Osteoblast (primary cell): ENCODE measurements at regions not wholly inside any gene's neighbourhood (a gene's known extent, or its start where the extent isn't known, plus 50 kb on each side); places are given as distances from the start of the nearest gene placed in this dataset.

ENCODE experiments used
- DNase-seq: peaks from one replicate; pipeline ENCODE4 v3.0.0; 2011; ENCODE audit warnings: low spot score, mixed read lengths; ENCODE audit not compliant: insufficient read length; ENCODE audit errors: missing footprints
- H2AFZ ChIP-seq: 2 replicates; pipeline ENCODE4 v1.6.0; 2011; ENCODE audit warnings: mild to moderate bottlenecking, low read length
- H3K27ac ChIP-seq: 2 replicates; pipeline ENCODE4 v1.5.1; 2011; ENCODE audit warnings: mild to moderate bottlenecking, low read depth, low read length, moderate library complexity
- H3K27me3 ChIP-seq: 2 replicates; pipeline ENCODE4 v1.6.0; 2012; ENCODE audit warnings: mild to moderate bottlenecking, control low read depth, inconsistent platforms, low read length, moderate library complexity; ENCODE audit not compliant: insufficient read depth
- H3K36me3 ChIP-seq: 2 replicates; pipeline ENCODE4 v1.5.1; 2011; ENCODE audit warnings: mild to moderate bottlenecking, low read length, control low read depth, moderate library complexity; ENCODE audit not compliant: insufficient read depth
- H3K4me1 ChIP-seq: 2 replicates; pipeline ENCODE4 v1.5.1; 2011; ENCODE audit warnings: mild to moderate bottlenecking, low read length, control low read depth, moderate library complexity; ENCODE audit not compliant: insufficient read depth
- H3K4me2 ChIP-seq: 2 replicates; pipeline ENCODE4 v1.6.0; 2011; ENCODE audit warnings: mild to moderate bottlenecking, low read length; ENCODE audit not compliant: insufficient read depth
- H3K4me3 ChIP-seq: fragments of 200-600 bp; sonication (generic); 3 replicates; pipeline ENCODE4 v1.5.1; 2012; ENCODE audit warnings: mild to moderate bottlenecking, low read length, inconsistent platforms; ENCODE audit not compliant: insufficient read depth
- H3K79me2 ChIP-seq: 2 replicates; pipeline ENCODE4 v1.6.0; 2012; ENCODE audit warnings: mild to moderate bottlenecking, low read length, control low read depth, inconsistent platforms; ENCODE audit not compliant: insufficient read depth
- H3K9me3 ChIP-seq: 2 replicates; pipeline ENCODE4 v1.5.1; 2011; ENCODE audit warnings: low read depth, low read length, control low read depth
- H4K20me1 ChIP-seq: 2 replicates; pipeline ENCODE4 v1.6.0; 2012; ENCODE audit warnings: mild to moderate bottlenecking, low read length, control low read depth; ENCODE audit not compliant: insufficient read depth
- CTCF ChIP-seq: IDR thresholded peaks from 2 replicates; pipeline ENCODE4 v1.5.1; 2011; ENCODE audit warnings: mild to moderate bottlenecking, low read depth, low read length, moderate library complexity; ENCODE audit errors: extremely low read depth

DNA sequence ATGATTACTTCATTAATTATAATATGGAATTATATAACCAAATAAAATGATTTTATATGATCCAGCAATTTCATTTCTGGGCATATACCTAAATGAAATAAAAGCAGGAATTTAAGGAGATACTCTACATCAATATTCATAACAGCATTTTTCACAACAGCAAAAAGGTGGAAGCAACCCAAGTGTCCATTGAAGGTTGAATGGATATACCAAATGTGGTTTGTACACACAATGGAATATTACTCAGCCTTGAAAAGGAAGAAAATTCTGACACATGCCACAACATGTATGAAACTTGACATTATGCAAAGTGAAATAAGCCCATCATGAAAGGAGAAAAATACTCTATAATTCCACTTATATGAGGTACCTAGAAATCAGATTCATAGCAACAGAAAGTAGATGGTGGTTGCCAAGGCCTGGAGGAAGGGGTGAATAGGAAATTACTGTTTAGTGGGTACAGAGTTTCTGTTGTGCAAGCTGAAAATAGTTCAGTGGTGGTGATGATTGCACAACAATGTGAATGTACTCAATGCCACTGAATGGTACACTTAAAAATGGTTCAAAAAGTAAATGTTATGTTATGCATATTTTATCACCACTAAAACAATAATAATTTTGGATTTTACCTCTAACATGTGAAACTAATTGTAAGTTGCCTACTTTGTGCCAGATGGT, 471.5 kb downstream of the SPRY1 start:
- no peak for DNase-seq
- Histone ChIP-seq H3K79me2 (no peaks in the 10 kb centered on the region), H3K27me3 (no peaks in the 10 kb centered on the region), H3K9me3 (no peaks in the 10 kb centered on the region), H2AFZ (no peak overlapping the region), H3K4me2 (no peak overlapping the region), H3K36me3 (no peaks in the 10 kb centered on the region), H3K4me1 (no peaks in the 10 kb centered on the region), H3K4me3 (no peak overlapping the region), H3K27ac (no peak overlapping the region), H4K20me1 (no peaks in the 10 kb centered on the region)
- no peak for TF ChIP-seq CTCF

- no peak for TF ChIP-seq CTCF
- Histone ChIP-seq H3K4me2 (no peak overlapping the region), H4K20me1 (no peaks in the 10 kb centered on the region), H3K4me3 (no peak overlapping the region), H3K27me3 (no peaks in the 10 kb centered on the region), H3K4me1 (no peaks in the 10 kb centered on the region), H3K79me2 (no peaks in the 10 kb centered on the region), H3K36me3 (no peaks in the 10 kb centered on the region), H2AFZ (no peak overlapping the region), H3K27ac (no peak overlapping the region), H3K9me3 (no peaks in the 10 kb centered on the region)
- no peak for DNase-seq
These were observed 473.0 kb downstream of the SPRY1 start for GRCh38 chr4:123869286-123870215.

DNA sequence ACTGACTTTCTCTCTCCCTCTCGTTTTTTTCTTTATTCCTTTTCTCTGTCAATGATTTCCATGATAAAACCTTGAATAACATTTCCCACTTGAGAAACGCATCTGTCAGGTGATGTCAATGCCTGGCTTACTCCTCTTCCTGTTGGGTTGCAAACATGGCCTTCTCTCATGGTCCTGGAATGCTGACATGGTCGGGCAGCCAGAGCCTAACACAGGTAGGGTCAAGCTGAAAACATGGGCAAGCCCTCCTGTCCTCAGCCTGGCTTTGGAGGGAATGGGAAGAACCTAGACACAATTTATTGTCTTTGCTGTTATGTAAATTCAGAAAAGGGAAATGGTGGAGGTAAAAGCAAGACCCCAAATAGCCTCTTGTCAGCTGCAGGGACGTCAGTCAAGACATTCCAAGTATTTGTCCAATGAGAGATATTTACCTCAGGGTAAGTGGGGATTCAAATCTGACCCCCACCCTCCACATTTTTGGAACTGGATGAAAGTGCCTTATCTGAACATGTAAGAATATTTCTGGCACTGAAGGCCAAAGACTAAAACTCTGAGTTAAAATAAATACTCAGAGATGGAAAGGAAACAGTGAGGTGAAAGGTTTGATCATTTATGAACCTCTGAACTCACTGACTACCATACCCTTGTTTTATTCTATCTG, 473.8 kb downstream of the SPRY1 start:
- Histone ChIP-seq H3K27me3 (no peaks in the 10 kb centered on the region), H3K4me3 (no peak overlapping the region), H3K79me2 (no peaks in the 10 kb centered on the region), H3K4me2 (no peak overlapping the region), H3K36me3 (no peaks in the 10 kb centered on the region), H2AFZ (no peak overlapping the region), H3K27ac (no peak overlapping the region), H3K9me3 (no peaks in the 10 kb centered on the region), H4K20me1 (no peaks in the 10 kb centered on the region), H3K4me1 (no peaks in the 10 kb centered on the region)
- TF ChIP-seq CTCF, result no peak
- no peak for DNase-seq

- H4K20me1 ChIP-seq, result no peaks in the 10 kb centered on the region
- no peak for DNase-seq
- H3K79me2 ChIP-seq, result no peaks in the 10 kb centered on the region
- H2AFZ ChIP-seq, result no peak overlapping the region
- no peak overlapping the region for H3K27ac ChIP-seq
- H3K27me3 ChIP-seq, result no peaks in the 10 kb centered on the region
- H3K4me1 ChIP-seq, result no peaks in the 10 kb centered on the region
- H3K4me3 ChIP-seq, result no peak overlapping the region
- H3K4me2 ChIP-seq, result no peak overlapping the region
- no peaks in the 10 kb centered on the region for H3K36me3 ChIP-seq
- H3K9me3 ChIP-seq, result no peaks in the 10 kb centered on the region
- TF ChIP-seq CTCF, result no peak
These were observed 474.7 kb downstream of the SPRY1 start for GRCh38 chr4:123871341-123871740.
